ENCODE measurements at regions not wholly inside any gene's neighbourhood (a gene's known extent, or its start where the extent isn't known, plus 50 kb on each side); places are given as distances from the start of the nearest gene placed in this dataset.

DNA sequence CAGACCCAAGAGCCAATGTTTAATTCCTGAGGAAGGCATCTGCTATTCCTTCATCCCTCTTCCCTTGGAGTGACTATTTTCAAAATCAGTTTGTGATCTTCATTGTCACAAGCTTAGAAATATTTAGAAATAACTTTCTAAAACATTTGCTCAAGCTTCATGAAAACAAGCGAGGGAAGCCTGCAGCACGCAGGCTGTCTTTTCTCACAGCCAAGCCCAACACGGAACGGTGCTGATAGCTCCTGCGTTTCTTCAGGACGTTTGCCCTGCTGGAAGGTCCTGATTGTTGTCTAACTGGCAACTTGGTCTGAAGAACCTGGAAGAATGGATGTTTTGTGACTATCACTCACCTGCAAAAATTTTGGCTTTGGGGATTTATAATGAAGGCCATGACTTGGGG lies 152.5 kb downstream of the FGF9 start:
- DNase-seq: no peak

DNA sequence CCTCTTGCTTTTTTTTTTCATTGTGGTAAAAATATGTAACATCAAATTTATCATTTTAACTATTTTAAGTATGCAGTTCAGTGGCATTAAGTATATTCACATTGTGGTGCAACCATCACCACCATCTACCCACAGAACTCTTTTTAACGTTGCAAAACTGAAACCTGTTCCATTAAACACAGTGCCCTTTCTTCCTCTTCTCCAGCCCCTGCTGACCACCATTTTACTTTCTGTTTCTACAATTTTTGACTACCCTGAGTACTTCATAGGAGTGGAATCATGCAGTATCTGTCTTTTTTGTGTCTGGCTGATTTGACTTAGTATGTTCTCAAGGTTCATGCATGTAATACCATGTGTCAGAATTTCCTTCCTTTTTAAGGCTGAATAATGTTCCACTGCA lies 153.1 kb downstream of the FGF9 start:
- no peak for DNase-seq

DNA sequence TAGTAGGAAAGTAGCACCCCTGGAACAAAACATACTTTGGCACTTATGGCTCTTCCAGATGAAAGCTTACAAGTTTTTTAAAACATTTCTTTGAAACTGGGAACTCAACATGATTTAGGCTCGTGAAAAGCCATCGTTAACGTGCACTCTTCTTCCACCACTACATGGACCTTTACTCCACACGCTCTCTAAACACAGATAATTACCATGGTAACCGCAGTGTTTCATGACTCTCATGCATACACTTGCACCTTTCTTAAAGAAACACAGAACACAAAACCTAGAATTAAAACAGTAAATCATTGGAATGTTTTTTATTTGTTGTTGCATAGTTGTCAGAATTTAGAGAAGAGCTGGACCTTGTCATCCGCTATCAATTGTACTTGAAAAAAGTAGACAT lies 154.3 kb downstream of the FGF9 start:
- no peak for DNase-seq

DNA sequence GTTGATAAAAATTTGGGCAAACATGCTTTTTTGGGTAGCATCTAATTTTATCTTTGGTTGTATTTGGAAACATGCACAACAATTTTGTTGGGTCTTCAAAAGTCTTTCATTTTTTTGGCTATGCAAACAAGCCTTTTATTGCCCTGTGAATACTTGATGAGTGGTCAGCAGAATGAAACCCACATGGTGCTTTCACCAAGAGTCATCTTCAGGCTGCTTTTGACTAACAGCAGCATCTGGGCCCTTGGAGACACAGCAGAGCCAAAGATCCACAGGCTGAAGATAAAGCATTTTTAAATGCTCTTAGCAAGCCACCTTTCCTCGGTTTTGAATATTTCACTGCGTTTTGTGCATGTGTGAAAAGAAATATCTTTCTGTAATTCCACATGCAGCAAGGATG lies 154.9 kb downstream of the FGF9 start:
- DNase-seq: no peak

DNA sequence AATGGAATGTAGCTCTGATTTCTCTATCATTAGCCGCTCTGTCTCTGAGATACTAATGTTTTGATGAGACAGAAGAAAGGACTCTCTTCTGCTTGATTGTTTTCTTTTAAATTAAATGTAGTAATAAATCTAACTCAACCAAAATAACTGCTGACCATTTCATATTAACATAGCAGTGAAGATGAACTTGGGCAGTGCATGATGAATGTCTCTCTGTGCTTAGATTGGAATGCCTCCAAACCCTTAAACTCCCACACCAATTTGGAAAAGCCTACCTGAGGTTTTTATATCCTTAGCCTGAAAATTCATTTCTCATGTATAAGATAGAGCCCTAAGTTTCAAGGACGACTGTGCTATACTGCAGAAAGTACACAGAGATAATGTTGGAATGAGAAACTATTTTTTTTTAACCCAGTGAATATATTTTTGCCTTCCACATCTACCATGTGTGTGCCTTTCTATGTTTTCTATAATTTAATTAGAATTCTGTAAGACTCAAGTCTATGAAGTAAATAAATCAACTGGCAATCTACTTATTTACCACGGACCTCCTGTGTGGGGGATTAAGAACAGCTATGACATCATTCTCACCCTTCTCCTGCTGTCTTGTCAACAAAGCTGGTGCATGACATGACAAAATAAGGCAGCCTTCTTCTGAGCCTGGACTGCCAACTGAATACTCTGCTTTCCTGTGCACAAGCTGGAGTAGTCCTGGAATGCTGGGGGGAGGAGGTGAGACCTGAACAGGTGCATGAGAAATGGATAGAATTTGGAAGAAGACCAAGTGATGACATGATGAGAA lies 155.5 kb downstream of the FGF9 start:
- no peak for DNase-seq

DNA sequence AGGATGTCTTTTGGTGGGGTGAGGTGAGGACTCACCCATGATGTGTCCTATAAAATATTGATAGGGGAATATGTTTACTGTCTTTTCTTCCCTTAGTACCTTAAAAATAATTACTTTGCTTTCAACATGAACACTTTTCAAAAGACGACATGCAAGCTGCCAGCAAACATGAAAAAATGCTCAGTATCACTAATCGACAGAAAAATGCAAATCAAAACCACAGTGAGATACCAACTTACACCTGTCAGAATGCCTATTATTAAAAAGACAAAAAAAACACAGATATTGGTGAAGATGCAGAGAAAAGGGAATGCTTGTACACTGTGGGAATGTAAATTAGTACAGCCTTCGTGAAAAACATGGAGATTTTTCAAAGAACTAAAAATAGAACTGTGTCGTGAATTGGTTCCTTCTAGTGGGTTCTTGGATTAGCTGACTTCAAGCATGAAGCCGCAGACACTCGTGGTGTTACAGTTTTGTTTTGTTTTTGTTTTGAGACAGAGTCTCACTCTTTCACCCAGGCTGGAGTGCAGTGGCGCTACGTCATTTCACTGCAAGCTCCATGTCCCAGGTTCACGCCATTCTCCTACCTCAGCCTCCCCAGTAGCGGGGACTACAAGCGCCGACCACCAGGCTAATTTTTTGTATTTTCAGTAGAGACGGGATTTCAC lies 160.9 kb downstream of the FGF9 start:
- no peak for DNase-seq

DNA sequence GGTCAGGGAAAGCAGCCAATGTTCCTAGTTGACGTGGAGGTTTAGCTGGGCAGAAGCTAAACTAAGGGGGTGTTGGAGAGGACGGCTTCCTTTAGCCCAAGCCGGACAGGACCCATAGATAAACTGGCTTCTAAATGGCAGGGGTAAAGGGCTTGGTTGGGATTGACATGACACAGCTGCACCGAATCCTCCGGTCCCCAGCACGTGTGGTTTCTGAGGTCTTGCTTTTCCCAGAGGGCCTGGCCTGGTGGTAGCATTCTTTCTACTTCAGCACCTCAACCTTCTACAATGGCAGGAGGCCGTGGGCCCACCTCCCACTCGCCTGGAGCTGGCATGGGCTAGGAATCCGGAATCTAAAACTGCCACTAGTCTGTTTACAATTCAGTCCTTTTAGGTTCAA lies 163.0 kb downstream of the FGF9 start:
- no peak for DNase-seq

DNA sequence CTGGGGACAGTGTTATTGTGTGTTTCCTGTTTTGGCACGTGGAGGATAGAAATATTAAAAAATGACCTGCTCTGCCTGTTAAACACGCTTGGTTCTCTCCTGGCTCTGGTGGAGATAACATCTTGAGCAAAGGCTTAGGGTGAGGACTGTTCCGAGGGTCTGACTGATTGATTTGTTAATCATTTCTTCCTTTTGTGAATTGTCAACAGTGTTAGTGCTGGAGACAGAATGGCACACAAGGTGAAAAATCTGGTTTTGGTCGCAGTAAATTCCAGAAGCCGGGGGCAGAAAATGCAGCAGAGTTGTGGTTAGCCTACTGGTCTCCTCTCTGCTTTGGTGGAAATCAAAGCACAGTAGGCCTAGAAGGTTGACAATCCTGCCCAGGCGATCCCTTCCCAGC lies 163.6 kb downstream of the FGF9 start:
- DNase-seq: no peak

DNA sequence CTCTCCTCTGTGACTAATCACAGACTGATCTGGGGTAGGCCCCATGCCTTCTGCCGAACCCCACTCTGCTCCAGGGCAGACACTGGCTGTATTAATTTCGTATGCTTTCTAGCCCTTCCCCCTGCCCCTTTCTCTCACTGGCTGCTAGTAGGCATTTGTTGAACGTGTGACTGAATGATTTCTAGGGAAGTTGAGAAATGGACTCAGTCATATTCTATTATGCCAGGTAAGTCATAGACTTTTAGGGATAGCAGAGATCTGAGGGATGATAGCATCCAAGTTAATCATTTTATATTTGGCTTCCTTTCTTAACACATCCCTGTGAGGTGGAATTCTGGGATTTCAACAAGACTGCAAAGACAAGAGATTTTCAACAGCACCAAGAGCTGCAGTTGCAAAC lies 166.4 kb downstream of the FGF9 start:
- DNase-seq: no peak

DNA sequence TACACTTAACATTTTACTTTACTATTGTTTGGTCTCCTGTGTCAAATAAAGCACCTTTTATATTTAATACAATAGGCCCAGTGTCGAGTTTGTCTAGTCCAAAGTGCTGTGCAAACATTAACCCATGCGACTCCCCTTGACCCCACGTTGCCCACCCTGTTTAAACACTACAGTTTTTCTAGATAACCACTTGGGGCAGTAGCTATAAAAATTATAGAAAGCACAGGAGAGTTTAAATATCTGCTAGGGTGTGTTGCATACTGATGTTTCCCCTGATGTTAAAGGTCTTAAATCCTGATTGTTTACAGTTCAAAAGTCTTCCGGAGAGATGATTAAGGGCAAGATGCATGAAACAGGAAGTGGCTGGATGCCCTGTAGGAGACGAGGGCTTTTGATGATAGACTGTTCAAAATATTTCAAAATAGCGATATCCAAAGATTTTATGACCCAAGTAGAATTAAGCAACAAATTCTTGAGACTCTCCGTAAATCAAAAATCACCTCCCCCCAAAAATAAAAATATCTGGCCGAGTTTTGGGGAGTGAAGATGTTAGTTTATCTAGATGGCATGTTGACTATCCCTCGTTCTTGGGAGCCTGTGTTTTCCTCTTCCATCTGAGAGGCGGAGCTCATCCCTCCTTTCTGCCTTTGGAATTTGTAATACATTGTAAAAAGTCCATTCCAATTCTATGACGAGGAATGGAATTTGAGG lies 167.1 kb downstream of the FGF9 start:
- DNase-seq: no peak

DNA sequence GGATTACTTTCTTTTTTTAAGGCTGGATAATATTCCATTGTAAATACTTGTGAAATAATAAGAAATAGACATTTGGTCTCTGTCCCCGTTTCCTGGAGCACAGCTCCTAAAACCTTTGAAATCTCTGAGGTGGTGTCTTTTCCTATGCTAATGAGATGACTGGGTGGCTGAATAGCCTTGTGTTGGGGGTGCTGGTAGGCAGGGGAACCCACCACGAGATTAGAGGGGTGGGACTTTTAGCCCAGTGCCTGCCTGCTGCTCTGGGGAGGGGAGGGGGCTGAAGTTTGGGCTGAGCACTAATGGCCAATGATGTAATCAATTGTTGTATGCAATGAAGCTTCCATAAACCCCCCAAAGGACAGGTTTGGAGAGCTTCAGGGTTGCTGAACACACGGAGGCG lies 175.7 kb downstream of the FGF9 start:
- DNase-seq: no peak

DNA sequence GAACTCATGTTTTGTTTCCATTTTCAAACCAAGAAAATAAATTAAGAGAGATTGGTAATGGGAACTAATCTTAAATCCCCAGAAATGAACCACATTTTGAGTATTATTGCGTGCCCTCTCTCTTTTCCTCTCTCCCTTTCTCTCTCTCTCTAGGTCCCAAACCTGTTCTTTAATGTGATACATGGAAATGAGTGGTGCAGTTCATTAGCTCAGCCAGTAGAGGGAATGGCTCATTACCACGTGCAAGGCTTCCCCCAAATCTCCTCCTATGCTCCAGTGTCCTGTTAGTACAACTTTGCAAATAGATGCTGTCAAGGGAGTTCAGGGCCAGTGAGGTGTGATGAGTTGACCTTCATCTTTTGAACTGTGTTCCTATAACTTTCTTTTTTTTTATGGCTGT lies 178.4 kb downstream of the FGF9 start:
- DNase-seq: peak in 1 of 2 experiments; percentile 19

DNA sequence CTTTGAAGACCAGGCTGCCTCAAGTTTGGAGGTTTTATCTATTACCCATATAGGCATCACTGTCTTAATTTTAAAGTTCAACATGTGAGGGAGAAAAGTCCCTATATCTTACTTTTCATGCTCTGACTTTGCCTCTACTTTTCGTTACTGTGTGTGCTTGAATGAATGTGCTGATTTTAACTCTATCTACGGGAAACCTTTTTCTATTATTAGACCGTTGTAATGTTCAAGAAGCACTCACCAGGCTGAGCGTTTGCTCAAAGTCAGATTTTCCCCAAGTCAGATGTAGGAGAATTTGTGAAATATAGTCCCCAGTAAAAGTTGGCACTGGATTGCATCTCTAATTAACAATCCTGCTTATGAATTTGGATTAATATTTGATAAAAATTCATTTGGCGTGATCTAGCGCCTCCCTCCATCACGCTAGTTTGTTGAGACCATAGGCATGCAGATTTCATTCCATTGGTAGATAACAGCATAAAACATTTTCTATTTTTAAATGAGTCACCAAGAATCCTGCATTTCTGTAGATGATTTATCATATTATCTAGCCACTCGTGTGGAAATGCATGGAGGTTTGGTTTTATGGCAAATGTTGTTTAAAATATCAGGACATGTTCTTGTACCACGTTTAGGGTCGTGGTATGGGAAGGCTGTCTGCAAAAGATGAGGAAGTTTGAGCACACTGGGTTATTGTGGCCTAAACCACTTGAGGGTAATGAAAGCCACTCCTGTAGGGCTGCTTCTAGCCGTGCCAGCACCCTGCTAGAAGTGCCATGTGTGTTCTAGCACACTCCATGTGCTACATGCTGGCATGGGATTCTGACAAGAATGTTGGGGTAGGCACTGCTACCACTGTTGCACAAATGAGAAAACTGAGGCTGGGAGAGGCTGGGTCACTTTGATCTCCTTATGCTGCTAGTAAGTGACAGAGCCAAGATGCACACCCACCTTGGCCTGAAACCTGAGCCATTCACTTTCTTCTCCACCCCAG lies 179.4 kb downstream of the FGF9 start:
- no peak for DNase-seq

DNA sequence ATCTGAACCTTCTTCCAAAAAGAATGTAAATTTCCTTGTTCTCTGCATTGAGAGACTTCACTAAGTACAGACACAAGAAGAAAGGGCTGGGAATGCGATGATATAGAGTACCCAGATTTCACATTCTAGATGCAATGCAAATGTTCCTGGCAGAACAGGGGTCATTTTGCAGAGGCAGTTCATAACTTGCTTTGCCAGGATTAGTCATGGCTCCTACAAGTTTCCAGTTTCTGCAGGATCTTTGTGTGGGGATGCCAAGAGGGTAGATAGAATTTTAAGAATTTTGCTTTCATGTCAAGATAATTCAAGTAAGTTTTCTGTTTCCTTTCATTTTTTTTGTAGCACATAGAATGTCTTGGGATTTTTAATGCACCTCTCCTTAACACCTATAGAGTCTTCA lies 181.2 kb downstream of the FGF9 start:
- DNase-seq: no peak

DNA sequence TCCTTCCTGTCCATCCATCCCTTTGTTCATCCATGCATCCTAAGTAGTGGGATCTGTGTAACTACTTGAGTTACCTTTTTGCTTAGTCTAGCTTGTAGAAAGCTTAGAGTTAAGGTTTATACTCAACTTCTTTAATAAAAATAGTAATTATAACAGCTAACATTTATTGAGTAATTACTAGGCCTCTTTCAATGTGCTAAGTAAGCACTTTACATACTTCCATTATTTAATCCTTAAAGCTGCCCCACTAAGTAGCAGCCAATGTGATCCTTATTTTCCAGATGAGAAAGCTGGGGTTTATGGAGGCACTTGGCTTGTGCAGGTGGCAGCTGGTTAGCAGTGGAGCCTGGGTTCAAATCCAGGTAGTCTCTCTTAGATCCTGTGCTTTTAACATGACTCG lies 182.9 kb downstream of the FGF9 start:
- no peak for DNase-seq

DNA sequence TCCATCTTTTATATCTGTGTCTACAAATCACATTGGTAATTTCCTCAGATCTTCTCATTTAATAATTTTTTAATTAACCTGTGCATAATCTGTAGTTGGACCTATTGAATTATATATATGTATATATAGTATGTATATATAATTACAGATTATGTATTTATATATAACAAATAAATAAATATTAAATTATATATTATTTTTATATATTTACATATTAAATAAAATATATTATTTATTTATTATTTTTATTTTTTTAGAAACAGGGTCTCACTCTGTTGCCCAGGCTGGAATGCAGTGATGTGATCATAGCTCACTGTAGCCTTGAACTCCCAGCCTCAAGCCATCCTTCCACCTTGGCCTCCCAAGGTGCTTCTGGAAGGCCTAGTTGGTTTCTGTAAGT lies 197.9 kb downstream of the FGF9 start:
- no peak for DNase-seq

DNA sequence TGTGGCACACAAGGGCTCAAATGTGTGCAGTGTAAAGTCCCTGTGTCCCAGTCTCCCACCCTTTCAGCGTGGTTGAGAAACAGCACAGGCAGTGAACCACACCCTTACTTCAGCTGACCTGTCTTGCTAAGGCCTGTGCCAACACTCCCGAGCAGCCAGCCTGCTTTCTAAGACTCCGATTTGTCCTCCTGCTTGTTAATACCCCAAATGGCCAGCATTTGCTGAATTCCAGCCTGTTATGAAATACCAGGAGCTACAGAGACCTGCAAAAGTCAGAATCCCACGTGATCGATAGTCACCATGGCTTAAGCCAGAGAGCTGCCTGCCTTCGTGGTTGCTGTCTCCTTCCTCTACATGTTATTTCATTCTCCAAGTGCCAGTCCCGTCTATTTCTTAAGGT lies 200.5 kb downstream of the FGF9 start:
- DNase-seq: no peak

DNA sequence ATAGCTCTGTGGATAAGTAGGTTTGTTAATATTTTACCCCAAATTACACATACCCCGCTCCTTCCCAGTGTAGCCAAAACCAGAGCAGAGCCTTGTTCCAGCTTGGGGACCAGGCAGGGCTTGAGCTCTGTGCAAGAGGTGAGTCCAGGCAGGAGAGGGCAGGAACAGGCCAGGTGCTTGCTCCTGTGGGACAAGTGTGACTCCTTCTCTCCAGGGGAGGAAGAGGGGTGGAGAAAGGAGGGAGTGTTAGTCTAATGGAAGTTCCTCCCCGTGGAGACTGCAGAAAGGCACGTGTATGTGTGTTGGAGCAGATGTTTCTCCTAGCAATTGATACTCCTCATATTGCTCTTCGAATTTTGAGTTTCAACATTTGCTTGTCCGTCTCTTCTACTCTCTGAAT lies 201.0 kb downstream of the FGF9 start:
- DNase-seq: no peak

DNA sequence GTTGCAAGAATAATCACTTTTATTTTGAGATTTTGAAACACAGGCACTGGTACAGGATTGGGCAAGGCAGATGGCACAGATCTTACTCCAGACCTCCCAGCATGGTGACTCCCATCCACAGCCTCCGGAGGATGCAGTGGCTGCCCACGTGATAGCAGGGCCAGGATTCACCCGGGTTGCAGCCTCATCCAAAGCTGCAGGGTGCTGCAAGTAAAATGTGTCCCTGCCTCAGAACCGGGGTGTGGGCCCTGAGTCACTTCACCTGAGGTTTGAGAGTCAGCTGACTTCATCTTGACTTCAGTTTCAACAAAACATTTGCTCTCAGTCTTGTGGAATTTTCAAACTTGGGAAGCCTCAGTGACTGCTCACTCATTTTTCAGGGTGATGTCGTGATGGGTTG lies 201.9 kb downstream of the FGF9 start:
- no peak for DNase-seq

DNA sequence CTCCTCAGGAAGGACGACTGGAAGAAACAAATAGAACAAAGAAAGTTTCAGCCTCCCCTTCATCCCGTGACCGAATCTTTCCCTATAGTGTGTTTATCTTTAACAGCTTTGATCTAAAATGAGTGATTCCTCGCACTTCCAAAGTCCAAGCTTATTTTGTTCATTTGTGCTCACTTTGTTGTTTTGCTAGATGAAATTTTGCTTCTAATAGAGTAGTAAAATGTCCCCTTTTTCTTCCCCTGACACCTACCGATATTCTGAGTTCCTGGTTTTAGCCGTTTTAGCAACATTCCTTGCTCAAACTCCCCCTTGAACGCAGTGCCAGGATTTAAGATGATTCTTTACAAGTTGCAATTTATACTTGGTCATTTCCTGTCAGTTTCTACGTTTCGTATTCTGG lies 204.2 kb downstream of the FGF9 start:
- no peak for DNase-seq

DNA sequence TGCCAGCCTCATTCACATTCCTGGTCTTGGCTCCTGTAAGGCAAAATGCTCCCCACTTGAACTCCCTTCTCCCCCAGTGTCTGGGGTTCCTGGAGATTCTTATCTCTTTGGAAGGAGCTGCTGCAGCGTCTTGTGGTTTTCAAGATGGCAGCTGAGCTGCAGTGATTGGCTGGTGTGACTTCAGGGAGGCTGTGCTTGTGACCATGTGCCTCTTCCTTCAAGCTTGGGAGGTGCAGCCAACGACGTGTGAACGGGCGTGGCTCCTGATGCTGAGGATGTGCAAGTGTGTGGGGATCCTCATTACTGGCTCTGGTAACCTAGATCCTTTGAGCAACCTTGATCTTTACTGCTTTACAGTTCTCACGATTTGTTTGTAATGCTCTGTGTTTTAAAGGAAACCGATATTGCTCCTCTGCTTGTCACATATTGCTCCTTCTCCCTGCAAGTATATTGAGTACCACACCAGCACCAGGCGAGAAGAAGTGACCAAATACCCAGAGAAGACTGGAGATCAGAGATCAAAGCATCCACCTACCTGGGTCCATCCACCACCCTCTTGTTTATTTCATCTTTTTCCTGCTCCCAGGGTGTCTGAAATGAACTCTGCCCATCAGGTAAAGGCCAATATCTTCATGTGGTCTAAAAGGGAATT lies 208.5 kb downstream of the FGF9 start:
- DNase-seq: no peak

DNA sequence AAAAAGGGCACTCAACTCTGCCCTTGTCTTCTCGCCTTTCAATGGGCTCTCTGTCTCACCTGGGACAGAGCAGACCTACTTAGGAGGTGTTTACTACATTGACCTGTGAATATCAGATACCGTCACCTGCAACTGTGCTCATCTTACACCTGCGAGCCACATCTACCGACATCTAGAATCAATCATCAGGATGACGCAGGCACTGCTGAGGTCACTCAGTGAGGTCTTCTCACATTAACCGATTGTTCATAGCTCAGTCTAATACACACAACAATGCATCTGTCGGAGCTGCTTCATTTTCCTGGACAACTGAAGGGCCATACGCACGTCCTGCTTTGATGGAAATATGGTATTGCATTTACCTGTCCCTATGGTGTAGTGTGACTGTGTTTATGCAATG lies 211.9 kb downstream of the FGF9 start:
- no peak for DNase-seq
